Peyer's patch (tissue), 4 donors: ENCODE measurements at regions not wholly inside any gene's neighbourhood (a gene's known extent, or its start where the extent isn't known, plus 50 kb on each side); places are given as distances from the start of the nearest gene placed in this dataset.

Experiments used
- DNase-seq, 3 donors: peaks; one replicate each; pipeline ENCODE4 v3.0.0-alpha.2; 2017 to 2019
- H3K27ac ChIP-seq, 4 donors: fragments of 200-600 bp; sonication (generic); one replicate each; pipeline ENCODE4 v1.5.1; 2016 to 2019
- H3K27me3 ChIP-seq, 2 donors: fragments of 200-600 bp; sonication (generic); one replicate each; pipeline ENCODE4 v1.5.1; 2019
- H3K36me3 ChIP-seq, 3 donors: fragments of 200-600 bp; sonication (generic); one replicate each; pipeline ENCODE4 v1.5.1; 2016 to 2019
- H3K4me1 ChIP-seq, 4 donors: fragments of 200-600 bp; sonication (generic); one replicate each; pipeline ENCODE4 v1.5.1; 2016 to 2019
- H3K4me3 ChIP-seq, 4 donors: fragments of 200-600 bp; sonication (generic); 1 replicate in 3 of 4; 2 replicates in 1 of 4; pipeline ENCODE4 v1.5.1; 2016 to 2019; ENCODE audit warnings: mild to moderate bottlenecking in 1 of 4
- H3K9me3 ChIP-seq, 4 donors: fragments of 200-600 bp; sonication (generic); one replicate each; pipeline ENCODE4 v1.5.1; 2016 to 2019; ENCODE audit warnings: mild to moderate bottlenecking in 1 of 4
- CTCF ChIP-seq, 6 experiments: fragments of 450-650 bp in 4 of 6; fragments of 200-600 bp in 2 of 6; sonication (generic) in 1 of 6; IDR thresholded peaks; one replicate each; pipeline ENCODE4 v1.5.1; 2017 to 2019; ENCODE audit warnings: antibody characterized with exemption in 6 of 6, mild to moderate bottlenecking in 3 of 6, moderate library complexity in 1 of 6
- POLR2A ChIP-seq, 2 donors: fragments of 450-650 bp; IDR thresholded peaks; one replicate each; pipeline ENCODE4 v1.5.1; 2017; ENCODE audit warnings: antibody characterized with exemption in 2 of 2, mild to moderate bottlenecking in 2 of 2, moderate library complexity in 2 of 2

DNA sequence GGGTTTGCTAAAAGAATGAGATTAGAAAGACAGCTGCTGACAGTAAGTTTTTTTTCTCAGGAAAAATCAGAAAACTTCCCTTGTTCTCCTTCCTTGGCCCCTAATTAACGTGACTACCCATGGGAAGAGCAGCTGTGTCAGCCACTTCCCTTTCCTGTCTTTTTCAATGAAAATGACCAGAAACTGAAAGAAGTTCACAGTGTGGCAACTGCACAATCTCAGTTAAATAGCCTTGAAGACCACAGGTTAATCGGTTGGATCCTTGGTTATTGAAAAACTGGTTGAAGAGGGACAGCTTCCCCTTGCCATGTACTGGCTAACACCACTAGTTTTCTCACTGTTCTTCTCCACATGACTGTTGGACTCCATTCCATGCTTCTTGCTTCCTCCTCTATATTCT is 148.8 kb upstream of the AGR3 start:
- H3K27me3 ChIP-seq: no peaks in the 10 kb centered on the region
- no peak for TF ChIP-seq POLR2A (IDR thresholded peaks at IDR 0.05)

DNA sequence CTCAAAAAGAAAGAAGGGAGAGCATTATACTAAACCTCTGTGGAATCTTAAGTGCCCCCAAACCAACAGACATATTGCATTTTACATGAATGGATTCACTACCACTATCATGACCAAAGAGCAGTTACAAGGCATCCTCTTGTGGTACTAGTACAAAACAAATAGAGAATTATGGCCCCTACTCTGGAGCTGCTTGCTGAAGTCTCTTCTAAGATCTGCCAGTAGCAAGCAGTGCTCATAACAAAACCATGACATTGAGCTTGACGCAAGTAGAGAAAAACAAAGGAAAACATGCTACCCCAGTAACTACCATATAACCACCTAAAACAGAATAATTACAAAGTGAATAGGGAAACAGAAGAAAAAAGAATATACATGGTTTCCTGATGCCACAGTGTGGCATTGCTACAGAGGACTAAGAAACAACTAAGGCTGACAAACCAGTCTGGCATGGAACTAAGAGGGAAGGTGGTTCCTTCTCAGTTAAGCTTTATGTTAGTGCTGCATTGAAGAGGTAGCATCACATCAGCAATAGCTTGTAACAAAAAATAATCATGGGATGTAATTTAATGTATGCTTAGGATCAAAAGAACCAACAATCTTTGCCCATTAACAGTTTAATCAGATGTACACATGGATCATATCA is 150.2 kb upstream of the AGR3 start:
- H3K9me3 ChIP-seq: no peaks in the 10 kb centered on the region
- H3K4me1 ChIP-seq: no peaks in the 10 kb centered on the region
- H3K36me3 ChIP-seq: no peaks in the 10 kb centered on the region
- no peak overlapping the region for H3K4me3 ChIP-seq
- no peak for DNase-seq
- no peak overlapping the region for H3K27ac ChIP-seq
- H3K27me3 ChIP-seq: no peaks in the 10 kb centered on the region
- no peak for TF ChIP-seq CTCF (IDR thresholded peaks at IDR 0.05)
- TF ChIP-seq POLR2A (IDR thresholded peaks at IDR 0.05): no peak

More for the DNA sequence above, 148.8 kb upstream of the AGR3 start:
- H3K4me3 ChIP-seq: no peak overlapping the region
- H3K27ac ChIP-seq: peak overlapping the region in 1 of 4 donors; percentile 17
- H3K4me1 ChIP-seq: no peaks in the 10 kb centered on the region
- no peaks in the 10 kb centered on the region for H3K9me3 ChIP-seq
- no peaks in the 10 kb centered on the region for H3K36me3 ChIP-seq
- no peak for DNase-seq

- no peak for TF ChIP-seq POLR2A (IDR thresholded peaks at IDR 0.05)
- TF ChIP-seq CTCF (IDR thresholded peaks at IDR 0.05): no peak
- Histone ChIP-seq H3K27ac (no peak overlapping the region), H3K36me3 (no peaks in the 10 kb centered on the region), H3K4me3 (no peak overlapping the region), H3K4me1 (peaks cover 0 to under 1% (median 0%) of the 10 kb centered on the region in 4 donors), H3K9me3 (no peaks in the 10 kb centered on the region), H3K27me3 (no peaks in the 10 kb centered on the region)
- DNase-seq: no peak
Measured at GRCh38 chr7:17033245-17033644, 151.5 kb upstream of the AGR3 start.

GRCh38 chr7:17036584-17036983 is 154.8 kb upstream of the AGR3 start:
- DNase-seq: no peak
- no peaks in the 10 kb centered on the region for H3K36me3 ChIP-seq
- peaks cover 0 to 7% (median 2%) of the 10 kb centered on the region in 4 donors for H3K4me1 ChIP-seq
- no peak overlapping the region for H3K4me3 ChIP-seq
- no peak overlapping the region for H3K27ac ChIP-seq
- no peaks in the 10 kb centered on the region for H3K9me3 ChIP-seq
- no peak for TF ChIP-seq CTCF (IDR thresholded peaks at IDR 0.05)
- TF ChIP-seq POLR2A (IDR thresholded peaks at IDR 0.05): no peak
- no peaks in the 10 kb centered on the region for H3K27me3 ChIP-seq

- no peak for DNase-seq
- no peaks in the 10 kb centered on the region for H3K36me3 ChIP-seq
- H3K27ac ChIP-seq: no peak overlapping the region
- H3K4me1 ChIP-seq: peaks cover 0 to 7% (median 3%) of the 10 kb centered on the region in 4 donors
- H3K27me3 ChIP-seq: no peaks in the 10 kb centered on the region
- no peaks in the 10 kb centered on the region for H3K9me3 ChIP-seq
- no peak overlapping the region for H3K4me3 ChIP-seq
- no peak for TF ChIP-seq POLR2A (IDR thresholded peaks at IDR 0.05)
- TF ChIP-seq CTCF (IDR thresholded peaks at IDR 0.05): no peak
Measured at GRCh38 chr7:17037356-17037755, 155.6 kb upstream of the AGR3 start.

- TF ChIP-seq CTCF (IDR thresholded peaks at IDR 0.05) (no peak), POLR2A (IDR thresholded peaks at IDR 0.05) (no peak)
- Histone ChIP-seq H3K4me1 (peaks cover 0 to 9% (median 3%) of the 10 kb centered on the region in 4 donors), H3K9me3 (no peaks in the 10 kb centered on the region), H3K27me3 (no peaks in the 10 kb centered on the region), H3K4me3 (no peak overlapping the region), H3K27ac (peak overlapping the region in 1 of 4 donors; percentile 49), H3K36me3 (no peaks in the 10 kb centered on the region)
- DNase-seq: no peak
Measured at GRCh38 chr7:17038160-17038782, 156.5 kb upstream of the AGR3 start.
